ENCODE measurements at regions not wholly inside any gene's neighbourhood (a gene's known extent, or its start where the extent isn't known, plus 50 kb on each side); places are given as distances from the start of the nearest gene placed in this dataset.

- no peak for DNase-seq
These were observed 88.6 kb upstream of the GPC1 start for GRCh38 chr2:240346753-240347372.

- DNase-seq, result no peak
These were observed 88.0 kb upstream of the GPC1 start for GRCh38 chr2:240347373-240347940.

GRCh38 chr2:240347949-240348500, 87.4 kb upstream of the GPC1 start:
- DNase-seq, result no peak

DNA sequence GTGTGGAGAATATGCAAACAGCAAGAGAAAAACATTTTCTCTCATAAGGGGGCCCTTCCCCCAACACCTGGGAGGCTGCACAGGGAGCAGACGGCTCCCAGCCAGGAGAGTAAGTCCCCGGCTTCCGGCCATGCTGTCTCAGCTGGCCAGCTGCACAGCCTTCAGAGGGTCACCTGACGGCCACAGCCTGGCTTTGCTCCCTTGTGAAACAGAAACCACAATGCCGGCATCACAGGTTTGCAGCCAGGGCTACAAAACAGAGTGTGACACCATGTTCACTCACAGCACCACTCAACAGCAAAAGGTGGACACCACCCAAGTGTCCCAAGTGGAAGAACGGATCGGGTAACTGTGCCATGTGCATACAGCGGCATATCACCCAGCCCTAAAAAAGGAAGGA, 86.9 kb upstream of the GPC1 start:
- DNase-seq, result peak; percentile 32

DNA sequence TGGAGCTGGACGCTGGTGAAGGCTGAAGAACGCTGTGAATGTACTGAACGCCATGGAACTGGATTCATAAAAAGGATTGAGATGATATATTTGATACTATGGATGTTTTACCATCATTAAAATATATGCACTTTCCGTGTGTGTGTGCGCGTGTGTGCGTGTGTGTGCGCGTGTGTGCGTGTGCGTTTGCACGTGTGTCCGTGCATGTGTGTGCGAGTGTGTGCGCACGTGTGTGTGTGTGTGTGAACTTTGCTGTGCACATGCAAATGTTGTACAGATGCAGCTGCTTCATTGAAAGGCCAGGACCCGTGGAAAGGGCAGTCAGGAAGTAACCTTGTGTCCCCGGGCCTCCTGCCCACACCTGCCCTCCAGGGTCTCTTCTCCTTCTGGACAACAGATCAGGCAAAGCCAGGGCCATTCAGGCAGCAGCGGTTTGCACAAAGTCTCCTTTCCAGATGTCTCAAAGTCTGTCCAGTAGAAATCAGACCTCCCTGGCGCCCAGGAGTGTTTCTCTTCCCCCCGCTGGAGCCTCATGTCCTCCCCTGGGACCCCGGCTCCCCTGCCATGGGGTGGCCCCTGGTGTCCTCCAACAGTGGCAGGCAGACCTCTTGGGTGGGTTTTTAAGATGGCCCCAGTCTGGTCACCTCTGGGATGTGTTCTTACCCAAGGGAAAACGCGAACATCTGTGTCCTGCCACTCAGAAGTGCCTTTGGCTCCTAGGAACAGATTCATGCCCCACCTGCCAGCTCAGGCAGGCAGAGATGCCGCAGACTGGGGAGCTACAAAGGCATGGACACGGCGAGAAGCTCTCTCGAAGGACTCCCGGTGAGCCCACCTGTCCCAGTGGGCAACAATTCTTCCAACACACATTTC, 86.1 kb upstream of the GPC1 start:
- DNase-seq, result no peak

DNA sequence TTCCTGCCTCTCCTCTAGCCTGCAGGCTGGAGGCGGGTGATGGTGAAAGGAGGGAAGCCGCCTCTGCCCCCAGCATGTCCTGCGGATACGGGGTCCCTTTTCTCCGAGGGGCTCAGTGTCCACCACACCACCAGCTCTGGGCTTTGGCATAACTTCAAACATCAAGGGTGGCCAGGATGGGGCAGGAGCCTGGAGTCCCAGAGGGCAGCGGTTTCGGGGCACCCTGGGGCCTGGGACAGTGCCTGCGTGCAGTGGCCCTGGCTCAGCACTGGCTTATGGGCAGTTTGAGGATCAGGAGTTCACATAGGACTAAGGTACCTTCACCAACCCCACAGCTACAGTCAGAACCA, 85.5 kb upstream of the GPC1 start:
- no peak for DNase-seq

GRCh38 chr2:240350696-240351087, 84.8 kb upstream of the GPC1 start:
- DNase-seq, result no peak

GRCh38 chr2:240351088-240351741, 84.2 kb upstream of the GPC1 start:
- peak; percentile 90 for DNase-seq

DNA sequence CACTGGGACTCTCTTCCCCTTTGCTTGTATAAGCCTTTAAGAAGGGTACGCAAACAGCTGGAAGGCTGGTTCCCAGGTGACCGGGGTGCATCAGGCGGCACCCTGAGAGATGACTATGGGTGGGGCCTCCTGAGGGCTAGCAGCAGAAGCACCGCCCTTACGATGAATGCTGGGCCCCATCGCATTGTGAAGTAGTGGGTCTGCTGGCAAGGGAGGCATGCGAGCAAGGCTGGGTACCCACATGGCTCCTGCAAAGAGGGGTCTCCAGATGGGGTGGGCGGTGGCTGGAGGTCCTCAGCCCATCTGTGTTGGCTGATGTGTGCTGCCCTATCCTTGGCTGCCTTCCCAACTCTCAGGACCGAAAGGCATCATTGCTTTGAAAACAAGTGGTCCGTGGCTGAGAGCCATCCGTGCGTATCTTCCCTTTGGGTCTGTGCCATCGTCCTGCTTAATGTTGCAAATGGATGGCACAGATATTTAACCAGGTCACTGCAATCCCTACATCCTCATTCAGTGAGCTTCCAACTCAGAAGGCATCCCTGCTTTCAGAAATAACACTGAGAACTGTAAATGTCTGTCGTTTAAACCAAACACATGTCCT, 83.5 kb upstream of the GPC1 start:
- DNase-seq, result peak; percentile 74

DNA sequence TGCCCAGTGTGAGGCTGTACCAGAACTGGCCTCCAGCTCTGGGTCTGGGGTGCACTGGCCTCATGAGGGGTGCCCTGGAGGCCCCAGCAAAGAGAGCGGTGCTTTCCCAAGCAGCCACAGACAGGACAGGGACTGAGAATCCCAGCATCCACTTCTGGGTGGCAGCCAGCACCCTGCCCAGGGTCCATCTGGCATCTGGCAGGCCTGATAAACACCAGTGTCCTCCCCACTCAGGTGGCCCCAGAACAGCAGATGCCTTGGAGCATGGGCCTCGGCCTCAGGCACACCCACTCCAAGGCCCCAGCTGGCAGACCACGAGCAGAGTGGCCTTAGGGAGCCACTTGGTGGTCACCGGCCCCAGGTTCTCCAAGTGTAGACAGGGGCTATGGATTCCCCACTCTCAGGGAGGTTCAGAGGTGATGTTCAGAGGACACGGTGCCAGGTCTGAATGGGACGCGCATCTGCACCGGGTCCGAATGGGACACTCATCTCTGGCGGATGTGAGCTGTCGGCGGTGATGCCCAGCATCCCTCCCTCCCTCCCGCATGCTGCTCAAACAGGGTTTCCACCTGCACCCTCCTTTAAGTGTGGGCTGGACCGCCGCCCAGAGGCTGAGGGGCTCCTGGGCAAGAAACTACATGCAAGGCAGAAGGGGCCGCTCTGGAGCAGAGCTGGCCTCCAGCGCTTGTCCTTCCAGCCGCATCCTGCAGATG, 82.2 kb upstream of the GPC1 start:
- peak; percentile 33 for DNase-seq

DNA sequence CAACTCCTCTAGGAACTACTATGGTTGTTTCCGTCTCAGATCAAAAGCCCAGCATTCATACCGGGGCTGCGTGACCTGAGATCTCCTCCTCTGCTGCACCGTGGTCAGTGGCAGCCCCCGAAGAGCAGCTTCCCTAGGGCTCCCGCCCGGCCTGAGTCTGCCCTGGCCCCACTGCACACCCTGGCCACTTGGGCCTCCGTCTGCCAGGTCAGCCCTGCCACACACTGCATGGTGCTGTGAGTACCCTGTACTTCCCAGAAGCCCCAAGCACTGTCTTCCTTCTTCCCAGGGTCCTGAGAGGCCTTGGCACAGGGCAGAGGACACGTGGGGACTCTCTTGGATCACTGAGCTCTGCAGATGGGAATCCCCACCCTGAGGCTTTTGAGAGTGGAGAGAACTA, 81.5 kb upstream of the GPC1 start:
- DNase-seq, result no peak

DNA sequence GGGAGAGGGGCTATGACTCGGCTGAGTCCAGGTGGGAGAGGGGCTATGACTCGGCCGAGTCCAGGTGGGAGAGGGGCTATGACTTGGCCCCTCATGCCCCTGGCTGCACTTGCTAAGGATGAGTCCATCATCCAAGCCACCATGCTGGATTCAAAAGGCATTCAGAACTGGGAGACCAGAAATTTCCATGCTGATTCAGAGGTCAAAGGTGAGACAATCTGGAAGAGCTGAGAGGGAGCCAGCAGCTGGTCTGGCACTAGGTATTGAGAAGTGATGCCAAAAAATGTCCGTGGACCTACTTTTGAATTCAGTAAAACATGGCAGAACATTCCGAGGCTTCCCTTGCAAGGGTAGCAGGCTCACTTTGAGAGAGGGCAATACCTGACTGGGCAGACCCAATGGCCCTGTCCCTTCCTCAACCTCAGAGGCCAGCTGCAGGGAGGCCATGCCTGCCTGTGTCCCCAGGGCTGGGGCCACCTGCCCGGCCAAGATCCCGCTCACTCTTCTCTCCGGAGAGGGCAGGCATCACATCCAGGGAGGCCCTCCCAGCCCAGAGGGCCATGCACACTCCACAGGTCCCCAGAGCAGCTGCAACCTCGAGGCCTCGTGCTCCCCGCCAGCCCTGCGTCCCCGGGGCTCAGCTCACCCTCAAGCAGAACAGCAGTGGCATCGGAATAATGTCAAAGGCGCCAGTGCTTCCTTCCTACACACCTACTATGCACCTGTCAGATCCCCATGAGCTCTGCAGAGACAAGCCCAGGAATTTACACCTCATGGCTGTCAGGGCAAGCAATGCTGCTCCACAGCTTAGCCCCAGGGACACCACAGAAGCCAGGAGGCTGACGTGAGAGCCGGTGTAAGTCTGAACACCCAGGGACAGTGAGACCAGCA, 80.2 kb upstream of the GPC1 start:
- peak; percentile 33 for DNase-seq

DNA sequence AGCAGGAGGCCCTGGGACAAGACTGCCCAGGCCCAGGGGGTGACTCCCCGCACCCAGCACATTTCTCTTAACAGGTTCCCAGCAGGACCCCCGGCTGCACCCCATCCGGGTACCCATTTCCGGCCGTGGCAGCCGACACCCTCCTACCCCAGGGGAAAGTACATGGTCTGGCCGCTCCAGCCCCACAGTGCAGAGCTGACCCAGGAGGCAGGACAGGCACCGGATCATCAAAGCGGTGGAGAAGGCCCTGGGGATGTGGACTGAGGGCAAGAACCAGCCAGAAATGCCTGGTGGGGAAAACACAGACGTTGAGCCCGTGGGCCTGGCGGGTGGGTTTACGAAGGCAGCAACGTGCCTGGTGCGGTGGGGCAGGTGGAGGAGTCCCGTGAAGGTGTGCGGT, 79.5 kb upstream of the GPC1 start:
- no peak for DNase-seq

GRCh38 chr2:240356700-240357640, 78.5 kb upstream of the GPC1 start:
- no peak for DNase-seq

DNA sequence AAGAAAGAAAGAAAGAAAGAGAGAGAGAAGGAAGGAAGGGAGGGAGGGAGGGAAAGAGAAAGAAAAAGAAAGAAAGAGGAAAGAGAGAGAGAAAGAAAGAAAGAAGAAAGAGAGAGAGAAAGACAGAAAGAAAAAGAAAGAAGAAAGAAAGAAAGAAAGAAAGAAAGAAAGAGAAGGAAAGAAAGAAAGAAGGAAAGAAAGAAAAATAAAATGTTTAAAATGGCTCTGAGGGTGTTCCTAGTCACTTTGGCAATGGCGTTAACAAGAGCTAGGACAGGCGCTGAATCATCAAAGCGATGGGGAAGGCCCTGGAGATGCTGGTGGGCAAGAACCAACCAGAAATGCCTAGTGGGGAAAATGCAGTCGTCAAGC, 77.8 kb upstream of the GPC1 start:
- DNase-seq, result no peak

GRCh38 chr2:240358080-240358479, 77.4 kb upstream of the GPC1 start:
- no peak for DNase-seq

DNA sequence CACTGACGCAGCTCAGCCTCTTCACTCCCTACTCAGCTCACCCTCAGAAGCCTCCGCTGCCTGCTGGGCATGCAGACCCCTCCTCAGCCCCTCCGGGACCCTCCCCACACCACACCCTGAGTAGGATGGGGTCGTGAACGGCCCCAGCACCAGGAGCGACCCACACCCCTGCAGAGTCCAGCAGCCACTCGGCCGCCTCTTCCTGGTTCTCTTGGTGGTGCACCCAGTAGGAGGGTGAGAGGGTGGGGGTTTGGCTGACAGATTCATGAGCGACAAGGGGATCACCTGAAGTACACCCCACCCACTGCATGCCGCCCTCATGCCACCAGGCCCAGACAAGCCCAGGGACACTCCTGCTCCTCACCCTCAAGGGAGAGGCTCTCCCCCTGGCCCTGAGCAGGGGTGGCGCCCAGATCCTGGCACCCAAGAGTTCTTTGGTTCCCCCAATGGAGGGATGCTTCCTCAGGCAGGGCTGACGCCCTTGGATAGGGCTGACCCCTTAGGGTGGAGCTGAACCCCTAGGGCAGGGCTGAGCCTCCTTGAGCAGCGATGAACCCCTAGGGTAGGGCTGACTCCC, 76.6 kb upstream of the GPC1 start:
- DNase-seq, result no peak

GRCh38 chr2:240359695-240360094, 75.8 kb upstream of the GPC1 start:
- no peak for DNase-seq
